GM18520 (cell line): ENCODE measurements at regions not wholly inside any gene's neighbourhood (a gene's known extent, or its start where the extent isn't known, plus 50 kb on each side); places are given as distances from the start of the nearest gene placed in this dataset.
A peak's percentile ranks its signal among the peaks of the same experiment; 100 is the strongest.

ENCODE experiments used
- ATAC-seq: cut with Tn5 transposase; IDR thresholded peaks from one replicate; pipeline ENCODE4 v1.9.1; 2021; ENCODE audit not compliant: unreplicated experiment

- no peak for ATAC-seq
Observed at GRCh38 chr2:106572541-106573450, 85.6 kb downstream of the CD8B2 start.

DNA sequence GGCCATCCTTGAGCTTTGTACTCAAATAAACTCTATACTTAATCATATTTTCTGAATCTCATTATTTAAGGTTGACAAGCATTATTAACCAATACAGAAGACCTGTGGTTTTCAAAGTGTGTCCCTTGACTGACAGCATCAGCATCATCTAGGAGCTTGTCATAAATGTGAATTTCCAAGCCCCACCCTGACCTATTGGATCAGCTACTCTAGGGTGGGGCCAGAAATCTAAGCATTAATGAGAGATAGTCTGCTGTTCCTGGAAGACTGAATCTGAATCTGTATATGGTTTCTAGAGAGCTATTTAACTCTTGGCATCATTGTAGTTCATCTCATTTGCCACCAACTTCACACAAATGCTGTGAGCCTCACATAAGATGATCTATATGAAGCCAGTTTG lies 86.6 kb downstream of the CD8B2 start:
- ATAC-seq: no peak

DNA sequence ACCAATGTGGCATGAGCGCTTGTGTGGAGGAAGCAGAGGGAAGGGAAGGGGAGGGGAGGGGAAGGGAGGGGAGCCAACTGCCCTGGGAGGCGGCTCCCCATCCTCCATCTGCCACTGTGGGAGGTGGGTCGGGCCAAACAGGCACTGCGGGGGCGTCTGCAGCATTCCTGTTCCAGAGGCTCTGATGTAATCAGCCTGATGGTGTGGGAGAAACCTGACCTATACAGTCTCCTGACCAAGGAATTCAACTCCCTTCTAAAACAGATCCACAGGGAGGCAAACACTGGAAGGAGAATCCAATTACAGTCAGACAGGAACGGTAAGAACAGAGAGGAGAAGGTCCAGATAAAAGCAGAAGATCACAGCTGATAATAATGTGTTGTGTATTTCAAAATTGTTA lies 88.8 kb downstream of the CD8B2 start:
- no peak for ATAC-seq

DNA sequence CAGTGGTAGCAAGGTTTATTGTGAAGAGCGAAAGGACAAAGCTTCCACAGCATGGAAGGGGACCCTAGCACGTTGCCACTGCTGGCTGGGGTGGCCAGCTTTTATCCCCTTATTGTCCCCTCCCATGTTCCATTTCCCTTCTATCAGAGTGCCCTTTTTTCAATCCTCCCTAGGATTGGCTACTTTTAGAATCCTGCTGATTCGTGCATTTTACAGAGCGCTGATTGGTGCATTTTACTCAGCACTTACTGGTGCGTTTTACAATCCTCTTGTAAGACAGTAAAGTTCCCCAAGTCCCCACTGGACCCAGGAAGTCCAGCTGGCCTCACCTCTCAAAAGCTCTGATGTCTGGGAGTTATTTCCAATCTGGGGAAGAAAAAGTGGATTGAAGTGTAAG lies 90.1 kb downstream of the CD8B2 start:
- no peak for ATAC-seq

DNA sequence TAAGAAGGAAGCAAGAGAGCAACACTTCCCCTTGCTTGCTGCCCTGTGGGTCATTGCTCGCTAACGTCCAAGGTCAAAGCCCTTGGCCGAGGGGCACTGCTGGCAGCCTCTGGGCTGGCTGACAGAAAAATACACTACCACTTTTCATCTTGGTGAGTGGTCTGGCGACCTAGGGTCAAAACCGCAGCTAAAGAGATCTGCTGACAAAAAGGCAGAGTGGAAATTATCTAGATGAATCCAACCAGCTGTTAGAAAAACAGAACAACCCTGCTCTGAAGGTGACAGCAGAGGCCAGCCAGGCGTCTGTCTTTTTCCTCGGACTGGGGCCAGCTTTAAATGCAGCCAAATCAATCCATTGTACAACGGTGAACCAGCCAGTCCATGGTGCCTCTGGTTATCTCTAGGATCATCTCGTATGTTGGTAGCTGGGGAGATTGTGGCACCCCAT lies 92.6 kb downstream of the CD8B2 start:
- ATAC-seq: no peak

DNA sequence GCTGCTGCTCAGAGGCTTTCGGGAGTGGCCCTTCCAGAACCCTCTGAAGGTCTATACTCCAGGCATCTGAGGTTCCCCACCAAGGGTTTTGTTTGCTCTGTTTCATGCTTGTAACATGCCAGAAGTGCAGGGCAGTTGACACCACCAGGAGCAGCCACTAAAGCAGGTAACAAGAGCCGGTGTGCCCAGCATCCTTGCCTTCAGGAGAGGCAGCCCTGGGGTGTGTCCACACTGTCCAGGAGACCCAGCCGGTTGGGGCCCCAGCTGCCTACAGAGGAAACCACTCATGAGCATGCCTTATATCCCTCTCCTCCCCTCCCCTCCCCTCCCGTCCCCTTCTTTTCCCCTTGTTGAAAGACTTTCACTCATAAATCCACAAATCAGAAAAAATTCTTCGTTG lies 93.1 kb downstream of the CD8B2 start:
- no peak for ATAC-seq

DNA sequence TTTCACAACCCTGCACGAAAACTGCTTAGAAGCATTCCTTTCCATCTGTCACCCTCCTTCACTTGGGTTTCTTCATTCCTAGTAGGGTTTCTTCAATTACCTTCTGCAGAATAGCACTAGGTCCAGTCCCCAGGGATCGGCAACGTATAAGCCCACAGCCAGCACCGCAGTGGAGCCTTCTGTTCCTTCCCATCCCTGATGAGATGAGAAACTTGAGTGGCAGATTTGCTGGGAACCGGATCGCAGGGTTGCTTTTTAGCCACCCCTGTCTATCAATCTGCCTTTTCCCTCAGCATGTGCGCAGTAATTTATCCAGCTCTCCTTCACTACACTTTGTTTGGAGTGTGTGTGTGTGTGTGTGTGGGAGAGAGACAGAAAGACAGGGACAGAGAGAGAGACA lies 94.2 kb downstream of the CD8B2 start:
- no peak for ATAC-seq

DNA sequence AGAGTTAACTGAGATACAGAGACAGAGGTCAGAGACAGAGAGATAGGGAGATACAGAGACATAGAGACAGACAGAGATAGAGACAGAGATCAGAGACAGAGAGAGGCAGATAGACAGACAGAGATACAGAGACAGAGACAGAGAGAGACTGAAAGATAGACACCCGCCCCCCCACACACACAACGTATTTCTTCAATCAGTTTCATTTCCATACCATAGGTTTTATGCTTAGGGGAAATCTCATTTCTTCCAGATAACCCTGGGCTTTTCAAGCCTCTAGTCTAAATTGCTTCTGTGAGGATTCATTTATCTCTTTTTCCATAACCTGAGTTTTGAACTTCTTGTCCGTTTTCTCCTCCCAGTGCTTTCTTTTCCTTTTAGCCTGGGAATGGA lies 94.6 kb downstream of the CD8B2 start:
- peak; percentile 10 for ATAC-seq

DNA sequence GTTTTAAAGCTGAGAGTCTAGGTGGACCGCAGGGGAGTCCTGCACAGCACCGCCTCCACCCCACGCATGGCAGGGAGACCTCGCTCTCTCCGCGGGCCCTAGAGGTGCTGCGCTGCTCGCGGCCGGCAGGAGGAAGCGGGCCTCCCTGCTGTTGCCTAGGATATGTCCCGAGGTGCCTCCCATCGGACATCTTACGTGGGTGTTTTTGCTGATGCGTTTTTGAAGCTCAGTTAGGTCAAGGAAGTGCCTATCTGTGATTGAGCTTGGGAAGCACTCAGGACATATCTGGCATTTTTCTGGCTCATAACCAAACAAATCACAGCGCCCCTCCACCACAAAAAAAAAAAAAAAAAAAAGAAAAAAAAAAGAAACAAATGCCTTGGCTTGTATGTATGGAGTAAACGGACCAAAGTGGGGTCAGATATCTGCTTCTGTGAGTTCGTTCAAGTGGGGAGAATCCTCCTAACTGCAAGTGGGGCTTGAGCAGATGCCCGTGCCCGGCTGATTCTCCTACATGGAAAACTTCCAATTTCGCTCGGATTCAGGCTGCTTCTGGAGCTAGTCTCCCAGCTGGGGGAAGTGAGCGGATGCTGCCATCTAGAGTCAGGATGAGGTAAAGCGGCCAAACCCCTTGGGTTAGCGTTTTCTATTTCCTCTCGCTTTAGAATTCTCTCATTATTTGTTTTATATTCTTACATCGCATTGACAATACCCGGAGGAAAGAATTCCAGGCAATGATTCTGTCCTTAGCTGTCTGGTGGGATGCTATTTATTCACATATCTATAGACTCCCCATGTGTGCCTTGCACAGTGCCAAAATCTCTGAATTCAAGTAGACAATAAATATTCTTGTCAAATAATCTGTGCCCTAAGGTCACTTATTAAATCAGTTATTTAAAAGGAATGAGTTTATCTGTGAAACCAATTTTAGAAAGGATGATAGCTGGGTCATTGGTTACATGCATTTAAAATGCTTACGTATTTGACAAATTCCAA lies 95.3 kb downstream of the CD8B2 start:
- ATAC-seq: peak; percentile 68

- ATAC-seq: no peak
Observed at GRCh38 chr2:106584304-106584954, 97.3 kb downstream of the CD8B2 start.

DNA sequence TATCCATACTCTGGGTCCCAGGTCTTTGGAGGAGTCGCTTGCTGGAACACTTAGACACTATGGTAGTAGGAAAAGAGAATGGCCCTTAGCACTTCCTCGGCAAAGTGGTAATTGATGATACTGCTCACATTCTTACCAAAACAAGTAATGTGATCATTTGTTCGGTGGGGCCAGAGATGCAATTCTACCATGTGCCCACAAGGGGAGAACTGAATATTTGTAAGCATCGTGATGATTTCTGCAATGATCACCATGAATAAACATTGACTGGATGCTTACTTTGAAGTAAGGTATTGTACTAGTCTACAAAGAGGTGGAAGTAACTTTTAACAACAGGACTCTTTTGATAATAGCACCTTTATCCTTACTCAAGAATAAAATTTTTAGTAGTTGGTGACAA lies 109.7 kb downstream of the CD8B2 start:
- ATAC-seq: no peak

- ATAC-seq: no peak
Observed at GRCh38 chr2:106599540-106599939, 112.4 kb downstream of the CD8B2 start.

- no peak for ATAC-seq
Observed at GRCh38 chr2:106602042-106602441, 114.9 kb downstream of the CD8B2 start.

DNA sequence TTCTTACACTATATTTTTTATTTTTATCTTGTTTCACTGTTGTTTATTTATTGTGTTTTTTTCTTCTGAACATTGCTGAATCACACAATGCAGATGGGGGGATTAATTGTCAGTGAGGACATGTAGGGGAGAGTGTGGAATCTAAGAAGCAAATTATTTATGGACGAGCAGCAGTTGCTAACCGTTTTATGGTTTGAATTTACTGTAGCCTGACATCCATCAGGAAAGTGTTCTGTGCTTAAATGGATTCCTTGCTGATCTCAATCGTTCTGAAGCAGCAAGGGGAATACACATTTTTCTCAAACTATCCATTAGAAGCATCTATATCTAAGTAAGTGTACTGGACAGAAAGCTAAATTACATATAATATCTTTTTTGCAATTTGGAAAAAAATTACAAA lies 119.5 kb downstream of the CD8B2 start:
- ATAC-seq: no peak

DNA sequence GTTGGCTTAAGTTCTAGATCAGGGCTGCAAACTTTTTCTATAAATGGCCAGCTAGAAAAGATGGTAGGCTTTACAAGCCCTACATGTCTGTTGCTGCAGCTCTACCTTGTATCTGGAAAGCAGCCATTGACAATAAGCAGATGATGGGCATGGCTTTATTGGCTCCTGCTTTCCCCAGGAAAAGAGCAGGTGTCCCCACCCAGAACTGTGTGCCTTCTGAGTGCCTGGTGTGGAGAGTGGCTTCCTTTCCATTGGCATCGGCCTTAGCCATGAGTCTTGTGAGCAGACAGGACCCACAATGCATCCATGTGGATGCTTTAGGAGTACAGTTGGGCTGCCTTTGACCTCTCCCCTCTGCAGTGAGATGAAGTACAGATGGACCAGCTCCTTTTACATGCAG lies 120.2 kb downstream of the CD8B2 start:
- no peak for ATAC-seq

- ATAC-seq: no peak
Observed at GRCh38 chr2:106609780-106610179, 122.6 kb downstream of the CD8B2 start.

GRCh38 chr2:106614511-106615291 lies 127.5 kb downstream of the CD8B2 start:
- no peak for ATAC-seq

- no peak for ATAC-seq
Observed at GRCh38 chr2:106618614-106619013, 131.4 kb downstream of the CD8B2 start.

DNA sequence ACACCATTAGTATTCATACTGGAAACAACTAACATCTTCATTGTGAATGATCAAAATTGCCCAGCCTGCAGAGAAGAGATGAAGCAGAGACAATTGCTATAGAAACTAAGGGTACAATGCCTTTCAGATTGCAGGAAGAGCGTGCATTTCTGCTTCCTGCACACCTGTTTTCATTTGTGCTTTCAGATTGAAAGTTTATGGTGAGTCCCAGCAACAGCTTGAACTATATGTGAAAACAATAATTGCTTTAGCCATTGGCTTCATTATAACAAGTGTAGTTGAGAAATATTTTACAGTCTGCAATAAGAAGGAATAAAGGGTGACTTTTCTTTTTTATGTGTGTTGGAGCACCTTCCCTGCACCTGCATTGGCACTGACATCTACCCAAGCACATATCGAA lies 136.3 kb downstream of the CD8B2 start:
- no peak for ATAC-seq

- no peak for ATAC-seq
Observed at GRCh38 chr2:106624787-106625380, 137.7 kb downstream of the CD8B2 start.
